Fibroblast of lung (primary cell): ENCODE measurements at regions not wholly inside any gene's neighbourhood (a gene's known extent, or its start where the extent isn't known, plus 50 kb on each side); places are given as distances from the start of the nearest gene placed in this dataset.

ENCODE experiments used
- DNase-seq, 2 donors: peaks; one replicate each; pipeline versions ENCODE4 v3.0.0 to v3.0.0-alpha.2; 2010; ENCODE audit warnings: low read depth in 2 of 2
- H2AFZ ChIP-seq: 2 replicates; pipeline ENCODE4 v1.5.1; 2012; ENCODE audit warnings: low read length, control low read depth, inconsistent platforms
- H3K27ac ChIP-seq: 2 replicates; pipeline ENCODE4 v1.5.1; 2011; ENCODE audit warnings: low read length, control low read depth; ENCODE audit not compliant: insufficient read depth
- H3K27me3 ChIP-seq: 2 replicates; pipeline ENCODE4 v1.5.1; 2011; ENCODE audit warnings: mild to moderate bottlenecking, low read length; ENCODE audit not compliant: control insufficient read depth, insufficient read depth
- H3K36me3 ChIP-seq: 2 replicates; pipeline ENCODE4 v1.5.1; 2011; ENCODE audit warnings: low read length; ENCODE audit not compliant: control insufficient read depth, insufficient read depth
- H3K4me1 ChIP-seq: 2 replicates; pipeline ENCODE4 v1.5.1; 2011; ENCODE audit warnings: low read length; ENCODE audit not compliant: control insufficient read depth, insufficient read depth; ENCODE audit errors: extremely low read depth
- H3K4me2 ChIP-seq: 2 replicates; pipeline ENCODE4 v1.5.1; 2011; ENCODE audit warnings: low read length, control low read depth; ENCODE audit not compliant: insufficient read depth; ENCODE audit errors: extremely low read depth
- H3K4me3 ChIP-seq, 4 experiments: fragments of 200-600 bp in 1 of 4; sonication (generic) in 1 of 4; replicated peaks in 1 of 4; 2 replicates each; pipeline ENCODE4 v1.5.1; 2011 to 2016; ENCODE audit warnings: low read length in 4 of 4, low read depth in 3 of 4, mild to moderate bottlenecking in 3 of 4, control low read depth in 2 of 4, inconsistent platforms in 1 of 4, mixed read lengths in 1 of 4; ENCODE audit not compliant: insufficient read depth in 1 of 4; ENCODE audit errors: control extremely low read depth in 1 of 4
- H3K79me2 ChIP-seq: 2 replicates; pipeline ENCODE4 v1.5.1; 2012; ENCODE audit warnings: mild to moderate bottlenecking, low read length, inconsistent platforms; ENCODE audit not compliant: control insufficient read depth, insufficient read depth
- H3K9ac ChIP-seq: 2 replicates; pipeline ENCODE4 v1.5.1; 2011; ENCODE audit warnings: mild to moderate bottlenecking, low read length, control low read depth; ENCODE audit not compliant: insufficient read depth
- H3K9me3 ChIP-seq: 2 replicates; pipeline ENCODE4 v1.5.1; 2012; ENCODE audit warnings: low read depth, low read length; ENCODE audit not compliant: control insufficient read depth, insufficient read depth
- H4K20me1 ChIP-seq: 2 replicates; pipeline ENCODE4 v1.5.1; 2011; ENCODE audit warnings: low read length; ENCODE audit not compliant: control insufficient read depth, insufficient read depth; ENCODE audit errors: extremely low read depth
- EZH2 ChIP-seq: IDR thresholded peaks from 2 replicates; pipeline ENCODE4 v1.5.1; 2012; ENCODE audit warnings: low read length, control low read depth, mild to moderate bottlenecking; ENCODE audit errors: missing control alignments
- TF ChIP-seq, protein P1 (sequence below), 2 donors: IDR thresholded peaks in 1 of 2; conservative IDR thresholded peaks in 1 of 2; 1 replicate in 1 of 2; 2 replicates in 1 of 2; pipeline ENCODE4 v1.5.1; 2011 to 2012; ENCODE audit warnings: low read length in 2 of 2, control low read depth in 1 of 2, inconsistent platforms in 1 of 2, low read depth in 1 of 2, mild to moderate bottlenecking in 1 of 2

- Histone ChIP-seq H3K36me3 (no peaks in the 10 kb centered on the region), H4K20me1 (no peaks in the 10 kb centered on the region), H3K27ac (no peak overlapping the region), H3K27me3 (no peaks in the 10 kb centered on the region), H2AFZ (no peak overlapping the region), H3K4me1 (no peaks in the 10 kb centered on the region), H3K79me2 (no peaks in the 10 kb centered on the region), H3K9me3 (no peaks in the 10 kb centered on the region), H3K4me2 (no peak overlapping the region), H3K9ac (no peak overlapping the region), H3K4me3 (no peak overlapping the region)
- no peak for DNase-seq
- TF ChIP-seq EZH2, result no peak
- TF ChIP-seq, protein P1, sequence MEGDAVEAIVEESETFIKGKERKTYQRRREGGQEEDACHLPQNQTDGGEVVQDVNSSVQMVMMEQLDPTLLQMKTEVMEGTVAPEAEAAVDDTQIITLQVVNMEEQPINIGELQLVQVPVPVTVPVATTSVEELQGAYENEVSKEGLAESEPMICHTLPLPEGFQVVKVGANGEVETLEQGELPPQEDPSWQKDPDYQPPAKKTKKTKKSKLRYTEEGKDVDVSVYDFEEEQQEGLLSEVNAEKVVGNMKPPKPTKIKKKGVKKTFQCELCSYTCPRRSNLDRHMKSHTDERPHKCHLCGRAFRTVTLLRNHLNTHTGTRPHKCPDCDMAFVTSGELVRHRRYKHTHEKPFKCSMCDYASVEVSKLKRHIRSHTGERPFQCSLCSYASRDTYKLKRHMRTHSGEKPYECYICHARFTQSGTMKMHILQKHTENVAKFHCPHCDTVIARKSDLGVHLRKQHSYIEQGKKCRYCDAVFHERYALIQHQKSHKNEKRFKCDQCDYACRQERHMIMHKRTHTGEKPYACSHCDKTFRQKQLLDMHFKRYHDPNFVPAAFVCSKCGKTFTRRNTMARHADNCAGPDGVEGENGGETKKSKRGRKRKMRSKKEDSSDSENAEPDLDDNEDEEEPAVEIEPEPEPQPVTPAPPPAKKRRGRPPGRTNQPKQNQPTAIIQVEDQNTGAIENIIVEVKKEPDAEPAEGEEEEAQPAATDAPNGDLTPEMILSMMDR (conservative IDR thresholded peaks at IDR 0.05 in 1 of 2, IDR thresholded peaks at IDR 0.05 in 1 of 2; ENCODE audit: low read depth in 1 of 2, low read length in 2 of 2), result no peak
These were observed 167.2 kb downstream of the UQCRFS1 start for GRCh38 chr19:29045679-29046254.

GRCh38 chr19:29044037-29044436 is 168.9 kb downstream of the UQCRFS1 start:
- Histone ChIP-seq H3K36me3 (no peaks in the 10 kb centered on the region), H3K27me3 (no peaks in the 10 kb centered on the region), H3K9ac (no peak overlapping the region), H3K4me3 (no peak overlapping the region), H4K20me1 (no peaks in the 10 kb centered on the region), H3K9me3 (no peaks in the 10 kb centered on the region), H3K4me1 (no peaks in the 10 kb centered on the region), H3K27ac (no peak overlapping the region), H3K79me2 (no peaks in the 10 kb centered on the region), H2AFZ (no peak overlapping the region), H3K4me2 (no peak overlapping the region)
- no peak for TF ChIP-seq EZH2
- TF ChIP-seq, protein P1 (conservative IDR thresholded peaks at IDR 0.05 in 1 of 2, IDR thresholded peaks at IDR 0.05 in 1 of 2; ENCODE audit: low read depth in 1 of 2, low read length in 2 of 2), result no peak
- no peak for DNase-seq

- H3K4me1 ChIP-seq, result no peaks in the 10 kb centered on the region
These were observed 170.5 kb downstream of the UQCRFS1 start for GRCh38 chr19:29042450-29042849.

More at GRCh38 chr19:29042450-29042849, 170.5 kb downstream of the UQCRFS1 start:
- Histone ChIP-seq H2AFZ (no peak overlapping the region), H4K20me1 (no peaks in the 10 kb centered on the region), H3K9ac (no peak overlapping the region), H3K4me3 (no peak overlapping the region), H3K79me2 (no peaks in the 10 kb centered on the region), H3K27ac (no peak overlapping the region), H3K27me3 (no peaks in the 10 kb centered on the region), H3K36me3 (no peaks in the 10 kb centered on the region), H3K9me3 (no peaks in the 10 kb centered on the region), H3K4me2 (no peak overlapping the region)
- TF ChIP-seq EZH2, result no peak
- TF ChIP-seq, protein P1 (conservative IDR thresholded peaks at IDR 0.05 in 1 of 2, IDR thresholded peaks at IDR 0.05 in 1 of 2; ENCODE audit: low read depth in 1 of 2, low read length in 2 of 2), result no peak
- DNase-seq, result no peak
